DMS79 (cell line): ENCODE measurements at regions not wholly inside any gene's neighbourhood (a gene's known extent, or its start where the extent isn't known, plus 50 kb on each side); places are given as distances from the start of the nearest gene placed in this dataset.
"Not testable (repeated sequence)": the region's sequence is repeated elsewhere in the genome, so short reads cannot be mapped to it uniquely, and the experiment has no call there.

Experiments
- DNase-seq: peaks from one replicate; lab custom pipeline; 2025; lab: John Stamatoyannopoulos, UW

DNA sequence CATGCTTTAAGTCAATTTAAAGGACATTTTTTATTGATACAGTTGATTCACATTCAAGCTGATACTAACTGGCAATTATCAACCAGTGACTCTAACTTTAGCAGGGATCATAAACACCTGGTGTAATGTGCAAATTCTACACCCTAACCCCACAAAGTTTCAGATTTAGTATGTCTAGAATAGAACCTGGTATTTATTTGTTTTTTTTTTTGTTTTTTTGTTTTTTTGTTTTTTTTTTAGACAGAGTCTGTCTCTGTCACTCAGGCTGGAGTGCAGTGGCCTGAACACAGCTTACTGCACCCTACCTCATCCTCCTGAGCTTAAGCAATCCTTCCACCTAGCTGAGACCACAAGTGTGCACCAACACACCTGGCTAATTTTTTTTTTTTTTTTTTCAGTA, 311.2 kb upstream of the SEMA6A start:
- DNase-seq: no peak

DNA sequence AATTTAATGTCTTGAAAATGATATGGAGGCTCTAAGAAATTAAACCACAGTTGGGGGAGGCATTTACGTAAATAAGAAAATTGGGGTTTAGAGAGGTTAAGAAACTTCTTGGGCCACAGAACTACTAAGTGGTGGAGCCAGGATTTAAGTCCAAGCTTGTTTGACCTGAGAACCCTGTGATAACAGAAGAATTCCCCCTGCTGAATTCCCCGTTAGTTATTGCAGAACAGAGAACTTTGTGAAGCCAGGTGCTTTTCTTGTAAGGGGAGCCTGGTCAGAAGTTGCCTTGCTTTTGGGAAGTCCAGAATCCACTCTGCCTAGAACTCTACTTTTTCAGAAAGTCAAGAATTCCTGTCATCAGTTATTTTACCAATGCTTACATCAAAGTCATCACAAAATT, 309.3 kb upstream of the SEMA6A start:
- no peak for DNase-seq

- peak; percentile 66 for DNase-seq
These were observed 307.4 kb upstream of the SEMA6A start for GRCh38 chr5:116881921-116882531.

DNA sequence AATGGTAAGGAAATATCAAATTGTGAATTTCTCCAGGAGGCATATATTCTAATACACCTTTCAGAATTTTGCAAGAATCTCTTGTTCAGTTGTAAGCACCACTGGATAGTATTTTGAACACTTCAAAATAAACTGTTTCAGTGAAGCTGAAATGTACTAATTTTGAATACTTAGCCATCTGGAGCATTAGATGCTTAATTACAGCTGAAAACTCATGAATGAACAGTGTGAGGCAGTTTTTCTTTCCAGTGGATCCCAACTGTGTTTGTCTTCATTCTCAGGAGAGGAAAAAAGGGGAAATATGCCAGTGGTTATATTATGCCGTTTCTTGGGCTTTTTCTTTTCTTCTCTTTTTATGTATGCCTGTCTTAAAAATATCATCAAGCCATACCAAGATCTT, 306.0 kb upstream of the SEMA6A start:
- no peak for DNase-seq

DNA sequence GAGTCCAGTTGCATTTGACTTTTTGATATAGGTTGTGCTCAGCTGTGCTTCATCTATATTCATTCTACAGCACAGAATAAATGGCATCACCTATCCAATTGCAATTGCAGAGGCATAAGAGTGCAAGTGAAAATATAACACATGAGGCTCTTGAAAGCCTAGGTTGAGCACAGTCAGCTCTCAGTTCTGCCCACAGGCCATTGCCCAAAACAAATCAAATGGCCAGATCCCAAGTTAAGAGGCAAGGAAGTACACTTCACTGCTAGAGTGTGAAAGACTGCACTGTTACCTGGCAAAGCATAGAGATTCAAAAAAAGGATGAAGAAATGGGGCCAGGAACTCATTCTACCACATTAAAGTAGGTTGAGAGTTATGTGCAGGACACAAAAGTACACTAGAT, 305.5 kb upstream of the SEMA6A start:
- DNase-seq: peak; percentile 34

DNA sequence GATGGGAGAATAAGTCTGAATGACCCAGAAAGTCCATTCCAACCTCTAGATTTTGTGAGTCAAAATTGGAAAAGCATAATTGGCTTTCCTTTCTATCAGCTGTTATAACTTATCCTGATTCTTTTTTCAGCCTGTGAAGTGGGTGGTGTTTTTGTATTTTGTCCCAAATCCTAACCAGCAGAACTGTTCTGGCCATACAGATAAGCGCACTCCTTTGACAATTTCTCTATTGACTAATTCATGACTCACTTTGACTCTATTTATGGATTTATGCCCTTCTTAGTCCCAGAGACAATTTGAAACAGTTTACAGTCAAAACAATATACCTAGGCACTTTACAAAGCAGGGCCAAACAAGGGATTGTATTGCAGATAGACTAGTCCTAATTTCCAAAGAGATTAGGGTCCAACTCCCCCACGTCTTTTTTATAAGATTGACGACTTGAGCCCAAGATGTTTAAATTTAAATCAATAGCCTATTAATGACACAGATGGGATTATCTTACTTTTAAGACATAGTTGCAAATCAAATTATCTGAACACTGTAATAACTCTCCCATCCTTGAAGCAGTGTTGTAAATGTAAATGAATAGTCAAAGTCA, 301.7 kb upstream of the SEMA6A start:
- DNase-seq: no peak

DNA sequence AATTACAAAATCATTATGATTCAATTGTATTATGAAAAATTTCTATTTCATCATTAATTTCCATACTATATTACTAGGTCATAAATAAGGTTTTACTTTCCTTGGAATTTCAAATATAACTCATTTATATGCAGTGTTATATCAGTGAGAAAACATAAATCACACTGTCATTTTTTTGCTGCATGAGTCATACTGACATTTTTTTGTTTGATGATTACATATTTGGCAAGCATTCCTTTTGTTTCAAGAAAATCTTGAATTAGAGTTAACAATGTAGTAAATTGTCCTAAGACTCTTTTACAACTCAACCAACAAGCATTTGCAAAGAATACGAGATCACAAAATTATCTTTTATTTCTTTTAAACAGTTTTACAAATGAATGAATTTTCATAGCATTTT, 298.4 kb upstream of the SEMA6A start:
- no peak for DNase-seq

GRCh38 chr5:116872486-116872885, 297.9 kb upstream of the SEMA6A start:
- no peak for DNase-seq

GRCh38 chr5:116867825-116868224, 293.2 kb upstream of the SEMA6A start:
- DNase-seq: not testable (repeated sequence)

GRCh38 chr5:116865651-116866050, 291.0 kb upstream of the SEMA6A start:
- no peak for DNase-seq

- no peak for DNase-seq
These were observed 290.2 kb upstream of the SEMA6A start for GRCh38 chr5:116864838-116865190.

GRCh38 chr5:116864157-116864837, 289.7 kb upstream of the SEMA6A start:
- DNase-seq: no peak

GRCh38 chr5:116862632-116863455, 288.2 kb upstream of the SEMA6A start:
- no peak for DNase-seq

- no peak for DNase-seq
These were observed 287.0 kb upstream of the SEMA6A start for GRCh38 chr5:116861666-116862065.

DNA sequence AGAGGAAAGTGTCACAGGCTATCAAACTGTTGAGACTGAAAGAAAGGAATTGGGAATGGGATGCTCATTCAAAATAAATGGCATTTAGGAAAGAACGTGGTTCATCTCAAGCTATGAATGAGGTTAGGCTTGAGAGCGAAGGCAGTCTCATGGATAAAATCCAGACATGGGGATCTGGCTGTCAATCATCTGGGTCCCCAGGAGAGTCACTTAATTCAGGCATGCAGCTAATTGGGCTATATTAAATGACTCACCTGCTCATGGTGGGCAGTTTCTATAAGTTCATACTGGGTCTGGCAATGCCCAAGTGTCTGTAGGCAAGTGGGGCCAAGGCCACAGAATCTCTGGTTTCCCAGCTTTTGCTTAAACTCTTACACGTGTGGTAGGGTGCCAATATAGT, 286.5 kb upstream of the SEMA6A start:
- no peak for DNase-seq

GRCh38 chr5:116859666-116860320, 285.2 kb upstream of the SEMA6A start:
- no peak for DNase-seq

GRCh38 chr5:116858705-116859333, 284.2 kb upstream of the SEMA6A start:
- DNase-seq: no peak

- not testable (repeated sequence) for DNase-seq
These were observed 283.4 kb upstream of the SEMA6A start for GRCh38 chr5:116858020-116858419.

- no peak for DNase-seq
These were observed 281.6 kb upstream of the SEMA6A start for GRCh38 chr5:116856271-116856670.

DNA sequence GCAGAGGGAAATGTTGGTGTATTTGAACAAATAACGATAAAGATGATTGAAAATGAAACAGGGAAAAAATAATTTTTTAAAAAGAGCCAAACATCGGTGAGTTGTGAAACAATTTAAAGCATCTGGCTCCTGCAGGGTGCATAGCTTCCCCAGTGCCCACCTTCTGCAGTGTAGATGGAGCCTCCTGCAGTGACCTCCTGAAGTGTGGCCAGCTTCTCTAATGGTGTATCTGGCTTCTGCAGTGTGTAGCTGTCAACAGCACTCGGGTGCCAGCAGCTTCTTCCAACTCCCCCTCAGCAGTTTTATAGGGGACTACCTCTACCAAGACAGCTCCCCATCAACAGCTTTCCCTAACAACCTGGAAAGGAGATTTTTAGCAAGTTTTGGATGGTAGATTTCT, 279.4 kb upstream of the SEMA6A start:
- no peak for DNase-seq

DNA sequence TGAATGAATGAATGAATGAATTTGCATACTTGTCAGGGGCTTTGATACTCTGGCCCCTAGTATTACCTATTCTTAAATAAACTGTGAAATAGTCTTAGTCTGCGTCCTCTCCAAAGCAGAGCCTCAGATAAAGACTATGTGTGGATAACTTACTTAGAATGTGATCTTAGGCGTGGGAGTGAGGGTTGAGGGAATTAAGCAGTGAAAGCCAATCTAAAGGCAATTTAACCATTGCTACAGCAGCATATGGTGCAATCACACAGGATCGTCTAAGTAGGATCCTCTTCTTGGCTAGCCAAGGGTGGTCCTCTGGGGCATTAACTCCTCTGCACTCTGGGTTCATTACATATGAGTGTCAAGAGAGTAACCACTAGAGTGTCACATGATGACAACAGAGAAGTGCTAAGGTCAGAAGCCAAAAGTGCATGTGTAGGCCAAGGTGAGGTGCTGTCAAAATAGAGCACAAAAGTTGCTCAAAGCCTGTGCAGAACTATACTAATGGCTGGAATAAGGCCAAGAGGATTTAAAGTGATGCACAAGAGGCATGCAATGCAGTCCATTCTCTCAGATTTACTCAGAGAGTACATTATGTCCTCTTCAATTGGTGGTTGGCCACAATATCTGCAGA, 274.4 kb upstream of the SEMA6A start:
- DNase-seq: no peak
